Stimulated activated CD8-positive, alpha-beta memory T cell treated with anti-CD3 and anti-CD28 coated beads, Interleukin-7, amount 100 ng/mL, for 24 hours (primary cell): ENCODE measurements at regions not wholly inside any gene's neighbourhood (a gene's known extent, or its start where the extent isn't known, plus 50 kb on each side); places are given as distances from the start of the nearest gene placed in this dataset.

Experiments
- DNase-seq: peaks from one replicate; pipeline ENCODE4 v3.0.0-alpha.2; 2020; ENCODE audit warnings: low read depth

DNA sequence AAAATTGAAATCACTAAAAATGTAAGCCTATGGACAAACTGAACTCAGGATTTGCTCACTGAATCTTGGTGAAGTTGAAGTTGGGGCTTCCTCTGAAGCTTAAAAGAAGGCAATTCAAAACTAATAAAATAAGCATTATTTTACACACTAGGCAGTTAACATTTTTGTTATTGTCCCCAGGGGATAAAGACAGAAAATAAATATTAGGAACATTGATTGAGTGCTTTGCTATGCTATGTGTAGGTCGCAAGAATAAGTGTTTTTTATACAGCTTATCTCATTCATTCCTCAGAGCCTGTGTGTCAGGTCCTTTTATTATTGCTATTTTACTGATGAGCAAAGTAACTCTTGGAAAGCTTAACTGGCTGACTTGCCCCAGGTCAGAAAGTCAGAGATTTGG is 82.2 kb downstream of the ZNF608 start:
- no peak for DNase-seq

DNA sequence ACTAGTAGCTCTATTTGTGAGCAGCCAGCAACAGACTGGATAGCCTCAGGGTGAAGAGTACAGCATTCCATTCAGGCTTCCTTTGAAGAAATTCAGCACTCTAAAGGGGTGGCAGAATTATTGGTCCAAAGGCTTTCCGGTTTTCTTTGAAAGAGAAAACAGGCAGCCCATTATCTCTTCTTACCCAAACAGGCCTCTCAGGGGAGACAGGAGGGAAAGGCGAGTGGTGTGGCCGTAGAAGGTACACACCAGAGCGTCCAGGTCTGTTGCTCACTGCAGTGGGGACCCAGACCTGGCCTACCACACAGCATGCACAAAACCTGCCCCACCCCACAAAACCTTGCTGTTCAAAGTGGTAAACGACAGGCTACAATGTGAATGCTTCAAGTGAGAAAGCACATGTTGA is 83.3 kb downstream of the ZNF608 start:
- DNase-seq = no peak

DNA sequence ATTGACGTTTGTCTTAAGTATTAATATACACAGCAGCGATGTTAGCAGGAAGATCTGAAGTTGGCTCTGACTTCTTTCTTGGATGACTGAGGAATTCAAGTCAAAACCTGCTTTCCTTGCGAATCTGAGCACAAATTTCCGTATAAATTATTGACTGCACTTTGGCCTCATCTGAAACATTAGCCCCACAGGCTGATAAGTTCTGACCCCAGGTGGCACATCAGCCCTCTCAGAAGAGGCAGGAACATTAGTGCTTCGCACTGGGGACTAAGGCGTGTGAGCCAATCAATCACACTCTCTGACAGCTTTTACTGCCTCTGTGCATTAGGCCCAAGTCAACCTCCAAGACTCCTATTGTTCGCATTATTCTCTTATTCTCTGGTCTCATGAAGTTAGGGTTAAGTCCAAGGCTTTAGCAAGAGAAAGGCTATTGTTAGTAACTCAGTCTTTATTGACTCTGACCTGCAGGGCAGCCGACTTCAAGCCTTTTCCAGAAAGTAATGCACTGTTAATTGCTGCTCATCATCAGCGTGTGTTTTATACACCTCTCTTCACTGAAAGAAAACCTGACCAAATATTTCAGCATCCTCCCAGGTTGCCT is 84.2 kb downstream of the ZNF608 start:
- DNase-seq = no peak

DNA sequence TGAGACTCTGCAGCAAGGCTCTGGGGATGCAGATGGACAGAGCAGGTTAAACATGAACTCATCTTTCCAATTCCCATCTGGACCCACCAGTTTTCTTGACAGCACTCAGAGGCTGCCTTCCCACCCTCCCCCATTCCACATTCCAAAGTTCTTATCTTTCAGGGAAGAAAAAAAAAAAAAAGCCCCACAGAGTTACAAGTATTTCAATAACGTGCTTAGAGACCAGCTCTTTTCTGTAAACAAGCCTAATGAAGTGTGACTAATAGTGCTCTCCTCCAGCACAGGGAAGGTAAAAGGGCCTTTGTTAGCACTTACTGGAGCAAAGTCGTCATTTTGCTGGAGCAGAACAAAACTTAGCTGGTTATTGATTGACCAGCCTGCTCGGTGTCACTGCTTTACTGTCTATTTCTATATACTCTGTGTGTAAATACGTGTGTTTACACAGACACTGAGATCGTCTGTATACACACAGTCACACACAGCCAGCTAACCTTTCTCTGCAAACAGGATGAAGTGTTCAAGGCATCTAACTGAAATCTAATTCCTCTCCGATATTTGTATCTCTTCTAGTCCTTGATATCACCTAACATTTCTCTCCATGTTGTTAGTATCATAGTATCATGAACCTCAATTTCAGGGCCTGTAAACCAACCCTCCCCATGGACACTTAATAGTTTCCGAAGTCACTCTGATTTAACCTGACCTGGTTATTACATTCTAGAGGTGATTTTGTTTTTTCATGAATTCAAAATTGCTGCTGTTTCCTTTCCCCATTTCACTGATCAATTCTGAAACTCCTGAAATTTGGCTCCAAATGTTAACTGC is 84.9 kb downstream of the ZNF608 start:
- DNase-seq = no peak

DNA sequence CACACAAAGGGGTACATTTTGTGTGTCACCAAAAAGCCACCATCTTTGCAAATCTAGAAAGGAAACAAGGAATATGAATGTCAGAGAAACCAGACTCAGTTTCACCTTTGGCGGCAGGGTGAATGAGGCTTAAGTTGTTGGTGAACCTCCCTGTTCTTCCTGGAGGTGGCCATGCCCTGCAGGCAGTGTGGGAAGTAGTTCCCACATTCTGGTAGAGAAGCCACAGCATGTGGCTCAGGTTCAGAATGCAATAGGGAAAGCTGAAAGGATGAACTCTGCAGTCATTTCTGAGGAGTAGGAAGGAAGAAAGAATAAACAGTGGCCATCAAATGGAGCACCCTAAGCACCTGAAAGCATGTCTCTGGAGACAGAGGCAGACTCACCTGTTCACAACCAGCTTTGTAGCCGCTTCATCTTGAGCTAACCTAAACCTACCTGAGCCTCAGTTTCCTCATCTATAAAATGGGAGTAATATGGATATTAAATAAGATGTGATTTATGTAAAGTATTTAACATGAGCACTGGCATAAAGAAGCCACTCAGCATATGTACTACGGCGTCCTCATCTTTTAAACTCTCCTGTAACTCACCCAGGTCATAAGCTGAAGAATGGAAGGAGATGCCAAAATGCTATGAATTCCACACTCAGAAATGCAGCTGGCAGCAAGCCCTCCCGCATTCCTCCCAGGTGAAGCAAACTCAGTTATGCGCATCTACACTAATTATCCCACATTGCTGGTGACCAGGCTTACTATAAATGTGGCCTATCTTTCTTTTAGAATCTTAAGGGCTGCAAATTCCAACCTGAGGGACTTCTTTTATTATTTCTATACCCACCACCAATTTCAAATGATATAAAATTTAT is 86.0 kb downstream of the ZNF608 start:
- no peak for DNase-seq

DNA sequence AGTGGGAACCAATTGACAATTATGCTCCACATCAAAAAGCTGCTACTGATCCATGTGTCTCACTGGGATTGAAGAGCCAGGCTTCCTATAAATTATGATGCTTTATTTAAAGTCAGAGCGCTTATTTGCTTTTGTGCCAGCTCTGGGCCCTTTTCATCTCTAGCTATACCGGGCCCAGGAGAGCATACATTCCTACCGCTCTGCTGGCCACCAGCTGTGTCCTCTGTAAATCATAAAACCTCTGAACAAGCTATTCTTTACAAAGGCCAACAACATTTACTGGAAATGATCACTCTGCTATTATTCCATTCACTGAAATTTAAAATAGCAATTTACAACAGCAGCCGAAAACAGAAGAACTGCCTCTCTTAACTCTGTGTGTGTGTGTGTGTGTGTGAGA is 86.6 kb downstream of the ZNF608 start:
- no peak for DNase-seq

DNA sequence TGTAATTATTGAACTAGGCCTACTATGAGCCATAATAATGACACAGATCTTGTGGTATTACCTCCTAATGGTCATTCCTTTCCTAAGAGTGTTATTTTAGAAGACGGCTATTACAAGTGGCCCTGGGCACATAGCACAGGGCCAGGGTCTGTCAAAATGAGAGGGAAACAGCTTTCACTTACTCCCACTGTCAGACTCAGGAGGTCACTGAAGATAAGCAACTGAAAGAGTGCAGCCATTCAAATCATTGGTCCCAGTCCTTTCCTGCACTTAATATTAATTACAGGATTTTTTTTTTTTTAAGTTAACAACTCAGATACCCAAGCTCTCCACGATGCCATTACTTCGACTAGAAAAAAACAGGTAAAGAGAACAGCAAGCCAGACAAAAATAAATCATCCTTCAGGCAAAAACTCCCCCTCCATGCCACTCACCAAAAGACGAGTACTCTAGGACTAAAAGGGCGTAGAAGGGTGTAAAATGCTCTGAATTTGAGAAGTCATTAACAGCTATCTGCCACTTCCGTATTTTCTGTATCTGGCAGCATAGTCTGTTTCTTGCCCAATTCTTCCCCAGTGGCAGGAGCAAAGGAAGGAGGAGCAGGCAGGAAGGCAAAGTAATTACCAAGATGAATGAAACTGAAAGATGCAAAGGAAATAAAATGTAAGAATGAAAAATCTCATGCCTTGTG is 87.4 kb downstream of the ZNF608 start:
- no peak for DNase-seq

DNA sequence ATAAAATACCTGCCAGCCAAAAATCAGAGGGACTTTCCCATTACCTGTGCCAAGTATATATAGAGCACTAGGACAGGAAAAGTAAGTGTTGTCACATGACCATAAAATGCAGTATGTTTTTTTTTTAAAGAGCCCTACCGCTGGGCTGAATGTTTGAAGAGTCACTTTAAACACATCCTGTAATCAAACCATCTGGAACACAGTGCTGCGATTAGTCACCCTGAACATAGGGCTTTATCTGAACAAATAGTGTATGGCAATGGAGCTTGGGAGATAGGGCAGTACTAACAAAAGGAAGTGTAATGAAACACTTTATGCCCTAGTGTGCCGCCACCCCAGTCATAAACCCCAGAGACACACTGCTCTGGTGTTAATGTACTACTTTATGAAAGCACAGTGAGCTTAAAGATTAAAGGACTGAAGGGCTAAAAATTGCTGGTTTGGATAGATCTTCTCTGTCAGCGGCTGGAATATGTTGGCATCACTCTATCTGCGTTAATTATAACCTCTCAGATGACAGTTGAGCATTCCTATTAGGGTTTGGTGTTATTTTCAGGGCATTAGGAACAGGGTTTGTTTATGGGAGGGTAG is 90.4 kb downstream of the ZNF608 start:
- no peak for DNase-seq

DNA sequence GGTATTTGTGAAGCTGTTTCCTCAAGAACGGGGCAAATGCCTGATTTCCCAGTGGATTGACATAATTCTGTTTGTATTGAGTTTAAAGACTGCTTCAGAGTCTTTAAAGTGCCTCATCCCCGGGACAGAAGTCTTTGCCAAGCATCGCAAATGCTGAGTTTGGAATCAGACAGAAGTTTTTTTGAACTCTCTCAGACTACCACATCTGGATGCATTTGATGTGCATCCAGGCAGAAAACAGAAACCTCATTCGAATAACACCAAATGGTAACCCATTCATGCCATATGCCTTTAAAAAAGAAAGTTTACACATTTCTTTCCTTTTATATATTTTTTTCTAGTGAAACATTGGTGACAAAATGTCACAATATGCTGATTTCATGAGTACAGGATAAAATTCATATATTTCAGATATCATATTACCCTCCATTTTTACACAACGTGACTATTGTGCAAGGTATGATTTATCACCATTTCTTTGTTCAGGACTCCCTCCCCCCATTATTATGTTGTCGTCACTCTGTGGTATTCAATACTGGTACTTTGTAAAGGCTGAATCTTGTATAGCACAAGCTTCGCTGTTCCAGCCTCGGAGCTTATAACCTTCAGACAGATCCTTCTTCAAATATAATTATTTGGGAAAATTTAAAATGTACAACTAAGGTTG is 91.1 kb downstream of the ZNF608 start:
- DNase-seq = no peak

DNA sequence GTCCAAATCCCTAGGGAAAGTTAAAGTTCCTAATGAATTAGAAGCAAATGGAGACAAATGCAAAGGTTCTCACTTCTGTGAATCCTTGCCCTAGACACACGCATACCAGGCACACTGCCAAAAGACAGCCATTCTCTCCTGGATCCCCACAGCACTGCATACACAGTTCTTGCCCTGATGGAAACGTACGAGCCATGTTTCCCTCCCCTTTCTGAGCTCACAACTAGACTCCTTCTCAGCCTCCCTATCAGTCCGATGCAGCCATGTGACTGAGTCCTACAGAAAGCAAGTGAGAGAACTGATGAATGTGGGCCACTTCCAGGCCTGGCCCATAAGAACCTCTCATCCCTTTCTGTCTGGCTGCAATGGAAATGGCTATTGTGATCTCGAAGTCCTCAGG is 92.0 kb downstream of the ZNF608 start:
- DNase-seq = no peak

DNA sequence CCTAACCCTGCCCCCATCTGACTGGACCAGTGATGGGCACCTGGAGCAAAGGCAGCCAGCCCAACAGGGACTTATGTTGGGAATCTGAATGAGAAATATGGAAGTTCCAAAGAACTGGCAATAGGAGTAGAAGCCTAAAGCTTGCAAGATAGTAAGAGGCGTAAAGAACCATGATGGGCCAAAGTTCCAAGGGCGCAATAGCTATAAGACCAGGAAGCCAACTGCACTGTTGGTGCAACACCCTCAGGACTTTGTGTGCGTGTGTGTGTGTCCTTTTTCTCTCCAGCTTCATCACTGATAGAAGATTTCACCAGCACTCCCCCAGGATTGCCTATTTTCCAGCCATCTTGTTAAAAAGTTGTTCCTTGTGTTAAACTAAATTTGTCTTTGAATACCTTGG is 92.8 kb downstream of the ZNF608 start:
- no peak for DNase-seq

DNA sequence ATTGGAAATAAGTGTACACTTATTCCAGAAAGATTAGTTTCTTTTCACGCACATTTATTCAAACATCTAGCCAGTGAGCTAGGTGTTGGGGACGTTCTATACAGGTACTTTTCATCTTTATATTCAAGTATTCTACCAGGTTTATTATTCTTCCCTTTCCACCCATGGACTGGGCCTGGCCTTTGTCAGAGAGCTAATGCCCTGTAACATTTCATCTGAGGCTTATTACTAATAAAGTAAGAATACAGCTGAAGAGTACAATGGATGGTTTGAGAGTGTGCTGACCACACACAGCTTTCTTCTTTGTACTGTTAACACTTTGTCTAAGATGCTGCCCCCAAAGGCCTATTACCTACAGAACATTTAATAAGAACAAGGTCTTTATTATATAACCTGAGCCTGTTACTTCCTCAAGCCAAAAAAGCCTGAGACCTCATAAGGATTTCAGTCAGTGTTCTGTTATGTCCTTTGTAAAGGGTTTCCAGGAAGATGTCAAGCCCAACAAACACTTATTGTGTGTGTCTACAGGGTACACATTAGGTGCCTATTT is 93.5 kb downstream of the ZNF608 start:
- DNase-seq = no peak

DNA sequence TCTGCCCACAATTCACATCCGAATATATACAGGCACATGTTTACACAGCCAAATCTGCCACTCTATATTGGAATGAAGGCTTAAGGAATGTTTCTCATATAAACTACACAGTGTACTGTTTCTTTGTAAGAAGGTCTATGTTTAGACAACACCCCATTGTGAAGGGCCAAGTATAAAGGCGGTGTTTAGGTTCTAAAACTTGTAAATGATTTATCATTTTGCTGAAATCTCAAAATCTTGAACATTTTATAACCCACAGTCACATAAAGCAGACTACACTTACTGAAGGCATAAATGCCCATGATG is 94.0 kb downstream of the ZNF608 start:
- no peak for DNase-seq

DNA sequence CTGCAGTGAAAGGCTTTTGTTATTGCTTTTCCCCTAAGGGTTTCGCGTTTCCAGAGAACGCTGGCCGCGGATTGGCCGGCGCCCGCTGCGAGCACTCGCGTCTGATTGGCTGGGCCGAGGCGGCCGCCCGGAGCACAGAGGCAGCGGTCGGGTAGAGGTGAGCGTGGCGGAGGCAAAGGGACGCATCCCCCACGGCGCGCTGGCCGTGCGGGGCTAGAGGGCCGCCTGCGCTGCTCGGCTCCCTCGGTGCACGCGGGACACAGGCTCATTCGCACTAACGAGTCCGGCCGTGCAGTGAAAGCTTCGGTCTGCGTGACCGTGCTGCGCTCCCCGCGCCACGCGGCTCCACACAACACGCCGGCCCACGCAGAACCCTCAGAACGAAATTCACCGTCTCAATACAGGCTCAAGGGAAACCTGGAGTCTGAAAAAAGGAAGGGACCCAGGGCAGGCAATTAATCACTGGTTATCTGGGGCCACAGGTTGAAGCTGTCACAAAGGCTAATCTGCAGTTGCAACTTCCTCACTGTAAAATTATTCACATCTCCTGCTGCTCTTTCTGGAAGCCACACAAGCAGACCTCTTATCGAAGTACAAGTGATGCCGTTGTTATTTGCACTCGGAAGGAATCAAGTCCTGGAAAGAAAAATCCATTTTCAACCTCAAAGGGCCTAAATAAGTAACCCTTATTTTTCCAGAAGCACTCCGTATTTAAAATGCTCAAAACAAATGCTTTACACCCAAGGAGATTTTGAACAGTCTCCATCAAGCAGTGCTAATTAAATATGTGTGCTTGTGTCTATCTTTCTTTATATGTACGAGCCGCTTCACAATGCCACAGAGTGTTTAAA is 94.6 kb downstream of the ZNF608 start:
- DNase-seq = no peak

DNA sequence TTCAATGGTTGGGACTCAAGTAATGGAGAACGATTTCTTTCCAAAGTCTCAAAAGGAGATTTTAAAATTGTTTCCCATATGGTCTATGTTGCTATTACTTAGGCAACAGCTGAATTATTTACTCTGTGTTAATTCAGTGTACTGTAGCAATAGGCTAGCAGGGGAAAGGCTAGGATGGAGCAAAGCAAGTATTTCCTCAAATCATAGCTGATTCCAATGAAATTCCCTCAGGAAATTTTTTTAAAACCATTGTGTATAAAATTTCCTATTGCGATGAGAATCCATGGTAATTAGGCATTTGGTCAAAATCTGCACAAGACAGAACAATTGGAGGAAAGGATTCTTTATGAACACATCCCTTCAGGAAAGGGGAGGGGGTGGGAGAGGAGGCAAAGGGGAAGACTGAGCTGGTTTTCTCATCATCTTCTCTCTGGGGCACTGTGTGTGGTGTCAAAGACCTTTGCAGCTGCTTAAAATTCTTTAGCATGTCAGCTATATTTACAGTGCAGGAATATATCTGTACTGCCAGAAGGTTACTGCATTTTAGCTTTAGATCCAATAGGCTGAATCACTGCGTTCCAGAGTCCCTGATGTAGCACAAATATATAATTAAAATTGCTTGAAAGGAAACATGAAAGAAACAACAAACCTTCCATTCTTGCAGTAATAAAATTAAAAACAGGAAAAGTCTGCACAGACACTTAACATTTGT is 95.3 kb downstream of the ZNF608 start:
- no peak for DNase-seq

DNA sequence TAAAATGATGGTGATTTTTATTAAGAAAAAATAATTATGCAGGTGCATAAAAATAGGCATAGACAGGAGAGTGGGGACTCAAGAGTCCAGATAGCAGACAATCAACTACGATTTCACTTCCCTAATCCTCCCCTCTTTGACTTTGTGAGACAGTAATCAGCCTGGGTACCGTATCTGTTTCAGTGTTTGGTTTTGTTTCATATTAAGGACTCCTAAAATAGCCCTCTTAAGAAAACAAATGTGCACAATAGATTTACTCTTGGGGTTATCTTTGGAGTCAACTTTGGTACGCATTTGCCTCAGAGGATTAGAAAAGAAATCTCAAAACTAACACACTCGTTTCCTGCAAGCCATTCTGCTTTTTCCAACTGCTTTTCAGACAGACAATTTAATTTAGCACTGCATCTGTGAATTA is 96.3 kb downstream of the ZNF608 start:
- no peak for DNase-seq

DNA sequence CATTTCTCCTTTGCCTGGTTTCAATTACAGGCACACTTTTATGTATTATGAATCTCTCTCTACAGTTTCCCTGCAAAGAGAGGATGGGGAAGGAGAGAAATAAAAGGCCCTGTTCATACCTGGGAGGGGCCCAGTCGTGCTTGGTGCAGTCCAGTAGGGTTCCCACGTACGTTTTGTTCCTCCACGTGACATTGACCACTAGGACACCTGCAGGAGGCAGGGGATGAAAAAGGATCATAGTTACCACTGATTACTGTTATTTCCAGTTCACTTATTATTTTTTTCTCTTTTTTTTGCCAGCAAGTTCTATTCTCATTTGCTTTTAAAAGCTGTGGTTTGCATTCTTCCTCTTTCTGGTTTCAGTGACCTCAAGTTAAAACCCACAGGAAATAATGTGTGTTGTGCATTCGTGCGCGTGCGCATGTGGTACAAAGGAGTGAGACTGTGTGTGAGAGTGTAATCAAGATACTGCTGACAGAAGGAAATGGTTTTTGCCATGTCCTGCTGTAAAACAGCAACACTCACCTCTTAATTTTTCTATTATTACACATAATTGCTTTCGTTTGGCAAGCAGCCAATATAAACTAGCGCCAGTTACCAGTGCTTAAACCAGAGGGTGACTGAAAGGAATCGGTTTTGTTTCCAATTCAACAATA is 96.8 kb downstream of the ZNF608 start:
- peak; percentile 40 for DNase-seq

DNA sequence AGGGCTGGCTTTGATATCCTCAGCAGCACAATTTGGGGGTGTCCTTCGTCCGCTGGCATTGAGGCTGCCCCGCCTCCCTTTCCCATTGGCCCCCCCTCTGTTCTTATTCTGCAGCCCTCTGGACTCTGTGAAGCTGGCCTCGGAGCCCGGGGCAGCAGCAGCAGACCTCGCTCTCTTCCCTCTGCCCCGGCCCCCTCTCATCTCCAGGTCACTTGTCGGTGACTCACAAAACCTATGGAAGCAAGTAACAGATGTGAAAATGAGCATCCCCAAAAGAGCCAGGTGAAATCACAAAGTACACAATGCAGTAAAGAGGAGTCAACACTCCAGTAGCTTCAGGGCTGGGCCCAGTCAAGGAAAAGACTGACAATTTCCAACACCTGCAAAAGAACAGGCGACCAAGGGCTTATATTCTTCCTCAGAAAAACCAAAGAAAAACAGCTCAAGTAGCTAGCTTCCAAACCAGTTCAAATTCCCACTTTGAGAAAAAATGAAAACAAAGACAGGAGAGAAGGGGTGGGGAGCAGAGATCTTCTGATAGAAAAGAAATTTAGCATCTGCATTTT is 97.5 kb downstream of the ZNF608 start:
- no peak for DNase-seq

DNA sequence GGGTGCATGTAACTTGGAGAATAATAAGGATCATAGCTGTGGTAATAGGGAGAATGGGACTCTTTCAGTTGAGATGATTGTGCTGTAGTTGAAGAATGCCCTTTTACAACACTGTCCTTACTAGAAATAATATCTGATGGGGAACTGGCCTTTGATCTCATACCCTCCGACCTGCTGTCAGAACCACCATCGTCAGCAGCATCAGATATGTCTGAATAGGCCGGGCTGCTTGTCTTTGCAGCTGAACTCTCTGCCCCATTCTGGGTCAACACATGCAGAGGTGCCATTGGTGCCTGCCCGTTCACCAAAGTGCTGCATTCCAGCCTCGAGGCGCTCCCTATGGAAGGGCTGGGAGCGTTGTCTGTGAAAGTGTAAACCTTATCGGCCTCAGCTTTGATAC is 99.1 kb downstream of the ZNF608 start:
- DNase-seq = no peak
